K562 (cell line): ENCODE measurements at regions not wholly inside any gene's neighbourhood (a gene's known extent, or its start where the extent isn't known, plus 50 kb on each side); places are given as distances from the start of the nearest gene placed in this dataset.

ENCODE experiments used
- BCLAF1 ChIP-seq, 2 experiments: fragments of 450-650 bp in 1 of 2; IDR thresholded peaks; 2 replicates each; pipeline ENCODE4 v1.6.1; 2011 to 2017; ENCODE audit warnings: low read depth in 2 of 2, antibody characterized with exemption in 1 of 2, borderline replicate concordance in 1 of 2, low read length in 1 of 2, mild to moderate bottlenecking in 1 of 2, mixed read lengths in 1 of 2; ENCODE audit not compliant: control insufficient read depth in 1 of 2
- GTF2F1 ChIP-seq: IDR thresholded peaks from 2 replicates; pipeline ENCODE4 v1.6.1; 2011; ENCODE audit warnings: low read depth, low read length, improper control_type of control experiment
- HMG20B ChIP-seq: fragments of 250-450 bp; sonication (Bioruptor Pico); IDR thresholded peaks from 2 replicates; pipeline ENCODE4 v1.5.0; 2021; ENCODE audit warnings: mild to moderate bottlenecking
- POLR2G ChIP-seq: fragments of 200-400 bp; formaldehyde crosslinking; IDR thresholded peaks from 2 replicates; pipeline ENCODE4 v1.6.1; 2017; ENCODE audit warnings: low read depth, mild to moderate bottlenecking, antibody characterized with exemption, low read length, moderate library complexity
- REST ChIP-seq, 2 experiments: fragments of 450-650 bp; formaldehyde crosslinking in 1 of 2; IDR thresholded peaks; 2 replicates each; pipeline versions ENCODE4 v1.4.0 to v1.6.1; 2014 to 2020; ENCODE audit warnings: mild to moderate bottlenecking in 2 of 2, borderline replicate concordance in 1 of 2, low read depth in 1 of 2
- UBTF ChIP-seq, 2 experiments: IDR thresholded peaks; 2 replicates each; pipeline ENCODE4 v1.6.1; 2012; ENCODE audit warnings: improper control_type of control experiment in 2 of 2, low read depth in 2 of 2, low read length in 2 of 2, borderline replicate concordance in 1 of 2
- ZEB2 ChIP-seq: fragments of 450-650 bp; IDR thresholded peaks from 2 replicates; pipeline ENCODE4 v1.6.1; 2016
- ZNF140 ChIP-seq: fragments of 250-450 bp; sonication (Bioruptor Pico); IDR thresholded peaks from 2 replicates; pipeline ENCODE4 v1.8.0; 2021; ENCODE audit warnings: moderate library complexity, mild to moderate bottlenecking, inconsistent platforms
- ZNF3 ChIP-seq: fragments of 250-450 bp; sonication (Bioruptor Pico); IDR thresholded peaks from 2 replicates; pipeline ENCODE4 v1.5.0; 2021; ENCODE audit warnings: mild to moderate bottlenecking, moderate library complexity
- ZNF57 ChIP-seq: fragments of 450-650 bp; formaldehyde crosslinking; IDR thresholded peaks from 2 replicates; pipeline ENCODE4 v1.4.0; 2020; ENCODE audit warnings: mild to moderate bottlenecking, moderate library complexity
- ZNF785 ChIP-seq: fragments of 250-450 bp; sonication (Bioruptor Pico); IDR thresholded peaks from 2 replicates; pipeline ENCODE4 v1.4.0; 2020; ENCODE audit warnings: mild to moderate bottlenecking
- ZNF830 ChIP-seq: fragments of 250-450 bp; sonication (Bioruptor Pico); IDR thresholded peaks from 2 replicates; pipeline ENCODE4 v1.5.0; 2021; ENCODE audit warnings: mild to moderate bottlenecking
- ZZZ3 ChIP-seq: fragments of 450-650 bp; IDR thresholded peaks from 2 replicates; pipeline ENCODE4 v1.6.1; 2016; ENCODE audit warnings: antibody characterized with exemption, mild to moderate bottlenecking, moderate library complexity

GRCh38 chr6:27547157-27548075 is 74.5 kb upstream of the ZNF184 start (continued):
- peak in 1 of 2 experiments; percentile 26; a peak in 1 of 4 replicates for TF ChIP-seq UBTF (IDR thresholded peaks at IDR 0.05; ENCODE audit: borderline replicate concordance in 1 of 2, low read depth in 2 of 2, low read length in 2 of 2)
- TF ChIP-seq GTF2F1: no peak
- TF ChIP-seq ZEB2: peak; percentile 87
- TF ChIP-seq ZZZ3: no peak
- TF ChIP-seq ZNF3 (CRISPR knock-in tag): no peak
- TF ChIP-seq ZNF140 (CRISPR knock-in tag): no peak
- TF ChIP-seq ZNF57 (CRISPR knock-in tag): no peak
- TF ChIP-seq ZNF830 (CRISPR knock-in tag): no peak
- TF ChIP-seq POLR2G: no peak
- TF ChIP-seq ZNF785 (CRISPR knock-in tag): no peak
- no peak for TF ChIP-seq BCLAF1 (IDR thresholded peaks at IDR 0.05; ENCODE audit: borderline replicate concordance in 1 of 2, control insufficient read depth in 1 of 2, low read depth in 2 of 2, low read length in 1 of 2)
- TF ChIP-seq HMG20B (CRISPR knock-in tag): no peak
- peak; percentile 11; the same call in 1 of the 2 replicates for TF ChIP-seq REST (IDR thresholded peaks at IDR 0.05; ENCODE audit: borderline replicate concordance)
- TF ChIP-seq REST (CRISPR knock-in tag; IDR thresholded peaks at IDR 0.05; ENCODE audit: low read depth): no peak
